SKM-1 (cell line): ENCODE measurements at regions not wholly inside any gene's neighbourhood (a gene's known extent, or its start where the extent isn't known, plus 50 kb on each side); places are given as distances from the start of the nearest gene placed in this dataset.
"Not testable (repeated sequence)": the region's sequence is repeated elsewhere in the genome, so short reads cannot be mapped to it uniquely, and the experiment has no call there.

Experiments
- DNase-seq: peaks from one replicate; lab custom pipeline; 2025; ENCODE audit not compliant: unreplicated experiment; lab: John Stamatoyannopoulos, UW

DNA sequence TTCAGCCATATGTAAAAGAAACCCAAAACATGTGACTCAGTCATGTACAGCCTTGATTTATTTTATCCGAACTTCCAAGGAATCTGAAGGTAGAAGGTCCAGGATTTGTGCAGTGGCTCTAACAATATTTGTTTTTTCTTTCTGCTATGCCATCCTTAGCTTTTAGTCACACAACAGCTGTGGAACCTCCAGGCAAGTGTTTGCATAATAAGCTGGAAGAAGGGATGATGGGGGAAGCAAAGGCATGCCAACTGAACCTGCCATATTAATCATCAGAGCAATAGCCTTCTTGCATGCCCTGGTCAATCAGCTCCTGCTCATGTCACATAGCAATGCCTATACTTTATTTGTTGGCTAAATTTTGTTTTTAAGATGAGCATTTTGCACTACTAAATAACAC is 444.7 kb upstream of the ARPP21 start:
- DNase-seq = no peak

DNA sequence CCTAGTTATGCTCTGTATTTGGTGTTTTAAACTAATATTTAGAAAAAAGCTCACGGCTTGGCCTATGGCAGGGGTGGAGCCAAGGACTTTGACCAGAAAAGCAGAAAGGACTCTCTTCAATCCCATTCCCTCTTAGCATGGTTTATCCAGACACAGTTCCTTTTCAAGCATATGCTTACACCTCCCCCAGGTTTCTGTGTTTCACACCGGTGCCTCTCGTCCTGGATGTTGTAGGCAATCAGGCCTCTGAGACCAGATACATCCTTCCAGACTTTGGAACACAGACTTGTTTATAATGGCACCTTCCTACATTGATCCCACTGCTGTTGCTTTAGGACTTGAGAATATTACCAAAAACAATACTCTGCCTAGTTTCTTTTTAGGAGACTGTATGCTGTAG is 440.5 kb upstream of the ARPP21 start:
- no peak for DNase-seq

DNA sequence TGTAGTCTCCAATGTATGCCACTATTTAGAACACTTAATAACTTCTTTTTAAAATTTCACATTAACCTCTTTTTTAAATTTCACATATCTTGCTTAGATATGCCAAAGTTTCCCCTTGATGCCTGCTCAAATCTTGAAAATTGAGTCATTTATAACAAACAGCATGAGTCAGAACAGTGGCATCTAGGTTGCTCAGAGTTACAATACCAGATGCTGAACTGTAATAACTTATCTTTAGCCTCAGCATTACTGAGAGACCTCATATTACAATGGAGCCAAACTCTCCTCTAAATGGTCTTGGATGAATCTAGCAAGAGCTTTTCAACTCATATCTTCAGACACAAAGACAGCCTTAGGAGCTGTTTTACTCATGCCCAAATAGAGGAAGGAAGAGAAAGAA is 439.3 kb upstream of the ARPP21 start:
- DNase-seq = peak; percentile 26

DNA sequence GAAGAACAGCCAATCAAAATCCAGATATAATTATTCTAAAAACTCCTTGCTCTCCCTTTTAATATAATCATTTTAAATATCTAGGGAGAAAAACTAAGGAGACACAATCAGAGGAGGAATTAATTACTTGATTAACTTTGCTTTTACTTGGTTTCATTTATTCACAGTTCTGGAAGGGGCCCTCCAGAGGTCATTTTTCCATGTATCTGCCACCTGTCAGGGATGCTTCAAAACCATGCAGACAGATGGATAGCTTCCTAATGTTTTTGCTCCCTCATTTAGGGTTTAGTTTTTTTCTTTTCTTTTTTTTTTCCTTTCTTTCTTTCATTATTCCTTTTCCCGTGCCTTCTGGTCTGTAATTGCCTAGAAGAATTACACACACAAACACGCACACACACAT is 438.1 kb upstream of the ARPP21 start:
- DNase-seq = no peak

DNA sequence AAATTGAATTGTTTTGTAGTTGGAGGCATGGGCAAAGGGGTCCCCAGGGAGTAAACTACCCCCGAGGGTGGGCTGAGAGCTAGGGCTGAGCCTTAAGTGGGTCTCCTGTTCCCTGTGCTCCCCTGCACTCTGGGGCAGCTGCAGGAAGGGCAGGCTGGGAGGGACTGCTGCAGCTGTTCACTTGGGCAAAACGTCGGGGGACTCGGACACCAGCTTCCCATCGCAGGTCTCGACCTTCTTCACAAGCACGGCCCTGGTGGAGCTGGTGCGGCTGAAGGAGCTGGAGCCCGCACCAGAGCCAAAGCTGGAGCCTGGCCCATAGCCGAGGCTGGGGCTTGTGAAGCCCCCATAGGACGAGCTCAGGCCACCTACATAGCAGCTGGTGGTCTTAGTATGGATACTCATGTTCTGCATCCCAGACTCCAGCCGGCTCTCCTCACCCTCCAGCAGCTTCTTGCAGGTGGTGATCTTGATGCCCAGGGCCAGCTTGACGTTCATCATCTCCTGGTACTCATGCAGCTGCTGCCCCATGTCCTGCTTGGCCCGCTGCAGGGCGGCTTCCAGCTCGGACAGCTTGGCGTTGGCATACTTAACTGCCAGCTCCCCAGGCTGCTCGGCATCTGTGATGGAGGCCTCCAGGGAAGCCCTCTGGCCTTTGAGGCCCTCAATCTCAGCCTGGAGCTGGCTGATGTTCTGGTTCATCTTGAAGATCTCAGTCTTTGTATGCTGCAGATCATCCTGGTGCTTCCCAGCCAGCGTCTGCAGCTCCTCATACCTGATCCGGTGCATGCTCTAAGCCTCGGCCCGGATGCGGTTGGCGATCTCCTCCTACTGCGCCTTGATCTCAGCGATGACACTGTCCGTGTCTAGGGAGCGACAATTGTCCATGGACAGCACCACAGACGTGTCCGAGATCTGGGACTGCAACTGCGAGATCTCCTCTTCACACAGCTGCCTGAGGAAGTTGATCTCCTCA is 423.5 kb upstream of the ARPP21 start:
- no peak for DNase-seq

DNA sequence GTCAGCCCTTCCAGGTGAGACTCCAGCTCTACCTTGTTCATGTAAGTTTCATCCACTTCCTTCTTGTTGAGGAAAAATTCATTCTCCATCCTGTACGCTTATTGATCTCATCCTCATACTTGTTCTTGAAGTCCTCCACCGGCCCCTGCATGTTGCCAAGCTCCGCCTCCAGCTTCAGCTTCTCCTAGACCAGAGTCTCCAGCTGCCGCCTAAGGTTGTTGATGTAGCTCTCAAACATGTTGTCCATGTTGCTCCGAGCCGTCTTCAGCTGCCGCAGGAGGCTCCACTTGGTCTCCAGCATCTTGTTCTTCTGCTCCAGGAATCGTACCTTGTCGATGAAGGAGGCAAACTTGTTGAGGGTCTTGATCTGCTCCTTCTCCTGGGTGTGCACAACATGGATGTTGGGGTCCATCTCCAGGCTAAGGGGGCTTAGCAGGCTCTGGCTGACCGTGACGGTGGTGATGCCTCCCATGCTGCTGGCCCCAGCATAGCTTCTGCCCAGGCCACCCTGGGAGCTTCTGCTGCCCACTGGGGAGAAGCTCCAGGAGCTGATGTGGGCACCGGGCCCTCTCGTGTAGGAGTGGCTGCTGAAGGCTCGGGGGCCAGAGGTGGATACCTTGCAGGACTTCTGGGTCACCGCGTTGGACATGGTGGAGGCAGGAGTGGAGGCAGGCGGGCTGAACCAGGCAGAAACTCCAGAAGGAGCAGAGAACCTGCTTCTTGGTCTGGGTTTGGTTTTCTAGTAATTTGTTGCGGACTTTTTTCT is 422.6 kb upstream of the ARPP21 start:
- DNase-seq = no peak

DNA sequence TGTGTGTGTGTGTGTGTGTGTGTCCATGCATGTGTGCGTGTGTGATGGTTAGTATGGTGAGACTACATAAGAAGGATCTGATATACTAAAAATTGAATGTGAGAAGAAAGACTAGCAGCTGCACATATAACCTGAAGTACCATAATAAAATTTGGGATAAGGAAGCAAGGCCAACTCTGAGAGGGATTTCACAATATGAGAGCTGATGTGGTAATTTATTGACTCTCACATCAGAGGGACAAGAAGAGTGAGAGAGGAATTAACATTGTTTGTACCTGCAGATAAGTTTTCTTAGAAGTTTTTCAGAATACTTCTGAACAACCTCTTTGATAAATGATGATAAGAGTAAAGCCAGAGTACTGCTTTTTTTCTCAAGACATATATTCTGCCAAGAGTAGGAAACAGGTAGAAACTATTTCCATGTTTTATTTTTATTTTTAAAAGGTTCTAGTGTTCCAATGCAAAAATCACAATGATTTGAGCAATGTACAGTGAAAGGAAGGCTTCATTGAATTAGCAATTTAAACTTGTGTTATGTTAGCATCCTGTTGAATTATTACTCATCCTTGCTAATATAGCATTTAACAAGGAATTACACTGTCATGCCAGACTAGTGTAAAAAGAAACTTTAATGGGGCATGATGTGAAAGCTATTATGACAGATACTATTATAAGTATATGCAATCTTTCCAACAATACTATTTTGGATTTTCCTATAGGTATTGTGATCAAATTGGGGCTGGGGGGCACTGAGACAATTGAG is 415.5 kb upstream of the ARPP21 start:
- no peak for DNase-seq

DNA sequence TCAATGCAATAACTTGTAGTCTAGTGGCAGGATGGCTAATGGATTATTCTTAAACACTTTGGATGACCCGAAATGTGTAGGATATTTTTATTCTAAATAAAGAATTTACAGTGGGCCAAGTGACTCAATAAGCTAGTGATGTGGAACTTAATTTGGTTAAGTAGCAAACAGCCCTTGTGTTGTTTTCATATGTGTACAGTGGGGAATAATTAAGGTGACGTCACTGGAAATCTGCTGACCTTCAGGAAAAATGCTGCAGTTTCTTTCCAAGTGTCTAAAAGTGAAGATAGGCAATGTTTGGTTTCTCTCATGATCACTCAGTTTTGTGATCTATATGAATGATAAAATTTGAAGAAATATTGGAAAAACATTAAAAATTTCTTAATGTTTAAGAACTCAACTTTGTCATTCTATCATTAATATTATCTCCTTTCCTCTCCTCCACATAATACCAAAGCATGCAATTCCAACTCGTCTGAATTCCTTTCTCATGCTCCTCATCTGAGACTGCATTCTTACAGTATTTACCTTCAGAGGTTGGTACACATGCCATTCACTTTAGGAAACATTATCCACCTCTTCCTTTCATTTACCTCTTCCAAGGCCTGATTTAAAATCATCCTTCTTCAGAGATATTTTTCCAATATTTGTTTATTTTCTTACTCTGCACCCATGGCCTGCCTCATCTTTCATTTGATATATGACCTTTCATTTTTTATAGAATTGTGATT is 414.6 kb upstream of the ARPP21 start:
- no peak for DNase-seq

DNA sequence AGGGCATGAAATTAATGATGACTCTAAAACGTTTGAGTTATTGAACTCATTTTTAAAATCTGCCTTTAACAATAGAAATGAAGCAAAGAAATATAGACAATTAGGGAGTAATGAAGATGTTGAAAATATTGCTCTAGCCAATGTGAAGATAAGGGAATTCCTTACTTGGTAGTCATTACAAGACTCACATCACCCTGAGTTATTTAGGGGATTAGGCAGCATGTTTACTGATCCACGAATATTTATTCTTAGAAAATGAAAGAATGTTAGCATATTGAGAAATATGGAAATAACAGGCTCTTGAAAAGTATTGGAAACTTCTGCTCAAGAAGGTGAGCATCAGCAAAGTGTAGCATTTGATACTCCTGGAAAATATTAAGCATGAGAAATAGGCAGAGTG is 398.1 kb upstream of the ARPP21 start:
- DNase-seq = no peak

DNA sequence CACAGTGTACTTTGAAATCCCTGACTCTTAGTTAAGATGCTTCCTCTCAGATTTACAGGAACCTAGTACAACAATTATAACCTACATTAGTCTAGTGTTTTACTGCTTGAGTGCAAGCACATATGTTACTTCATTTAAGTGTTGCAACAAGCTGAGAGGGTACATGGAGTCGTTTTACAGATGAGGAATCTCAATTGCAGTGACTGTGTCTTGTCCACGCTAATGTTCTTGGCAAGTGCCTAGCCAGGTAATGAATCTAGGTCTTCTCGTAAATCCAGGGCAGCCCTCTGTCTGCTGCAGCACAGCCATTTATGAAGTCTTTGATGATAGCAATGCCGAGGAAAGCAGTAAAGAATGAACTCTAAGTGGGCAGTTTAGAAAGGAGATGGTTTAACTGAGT is 384.4 kb upstream of the ARPP21 start:
- DNase-seq = no peak

DNA sequence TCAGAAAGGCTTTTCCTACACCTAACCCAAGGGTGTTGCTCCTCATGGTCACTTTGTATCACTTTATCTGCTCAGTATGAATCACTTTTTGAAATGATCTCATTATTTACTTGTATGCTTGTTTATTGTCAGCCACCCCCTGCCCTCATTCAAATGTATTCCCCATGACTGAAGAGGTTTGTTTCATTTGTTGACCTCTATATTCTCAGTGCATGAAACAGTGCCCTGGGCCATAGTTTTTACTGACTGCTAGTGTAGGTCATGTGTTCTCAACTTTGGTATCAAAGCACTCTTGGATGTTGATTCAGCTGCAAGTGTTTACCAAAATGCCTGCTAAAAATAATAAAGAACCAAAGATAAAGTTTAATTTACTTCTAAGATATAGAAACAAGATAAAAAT is 381.7 kb upstream of the ARPP21 start:
- DNase-seq = no peak

DNA sequence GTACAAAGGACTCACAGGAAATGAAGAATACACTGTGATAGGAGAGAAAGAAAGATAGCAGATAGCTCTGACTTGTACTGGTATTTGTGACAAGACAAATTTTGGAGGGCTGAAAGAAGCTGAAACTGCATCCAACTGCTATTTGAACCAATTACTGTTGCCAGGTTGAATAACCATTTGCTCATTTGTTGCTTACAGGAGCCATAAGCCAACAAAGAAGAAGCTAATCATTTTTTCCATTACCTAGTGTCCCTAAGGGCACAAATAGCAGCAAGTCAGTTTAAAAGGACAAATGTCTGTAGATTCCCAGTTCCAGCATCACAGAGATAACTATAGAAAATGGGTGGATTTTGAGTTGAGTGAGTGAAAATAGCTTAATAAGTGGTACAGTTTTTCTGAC is 376.9 kb upstream of the ARPP21 start:
- no peak for DNase-seq

DNA sequence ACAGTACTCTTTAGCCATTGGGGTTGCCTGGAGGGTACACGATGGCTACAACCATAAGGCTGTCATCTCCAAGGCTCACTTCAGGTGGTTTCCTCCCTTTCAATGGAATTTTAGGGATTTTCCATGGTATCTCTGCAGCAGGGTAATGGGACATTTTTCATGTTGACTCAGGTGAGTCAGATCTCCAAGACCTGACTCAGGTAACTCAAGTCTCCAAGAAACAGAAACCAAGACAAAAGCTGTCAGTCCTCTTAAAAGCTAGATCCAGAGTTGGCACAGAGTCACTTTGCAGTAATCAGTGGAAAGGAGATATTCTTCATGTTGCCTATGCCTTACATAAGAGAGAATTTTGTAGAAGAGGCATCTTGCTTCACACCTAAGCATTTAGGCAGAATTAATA is 375.8 kb upstream of the ARPP21 start:
- no peak for DNase-seq

DNA sequence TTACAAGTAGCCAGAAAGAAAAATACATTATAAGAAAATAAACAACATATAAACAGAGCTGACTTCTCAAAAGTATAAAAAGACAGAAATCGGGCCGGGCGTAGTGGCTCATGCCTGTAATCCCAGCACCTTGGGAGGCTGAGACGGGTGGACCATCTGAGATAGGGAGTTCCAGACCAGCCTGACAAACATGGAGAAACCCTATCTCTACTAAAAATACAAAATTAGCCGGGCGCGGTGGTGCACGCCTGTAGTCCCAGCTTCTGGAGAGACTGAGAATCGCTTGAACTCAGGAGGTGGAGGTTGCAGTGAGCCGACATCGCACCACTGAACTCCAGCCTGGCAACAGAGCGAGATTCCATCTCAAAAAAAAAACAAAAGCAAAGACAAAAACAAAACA is 373.3 kb upstream of the ARPP21 start:
- DNase-seq = not testable (repeated sequence)

DNA sequence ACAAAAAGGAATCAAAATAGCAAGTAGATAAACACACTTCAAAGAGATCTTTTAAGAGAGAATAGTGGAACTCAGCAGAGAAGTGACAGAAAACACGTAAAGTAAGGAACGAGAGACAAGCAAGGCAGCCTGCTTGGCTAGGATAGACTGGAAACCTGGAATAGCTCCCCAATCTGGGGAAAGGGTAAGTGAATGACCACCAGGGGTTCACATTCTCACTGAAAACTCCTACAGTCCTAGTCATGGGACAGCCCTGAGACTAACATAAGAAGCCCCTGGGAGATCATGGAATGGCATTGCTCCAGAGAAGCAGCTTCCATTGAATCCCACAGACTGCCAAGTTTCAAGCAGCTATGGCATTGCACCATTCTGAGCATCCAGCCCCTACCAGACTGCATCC is 363.6 kb upstream of the ARPP21 start:
- DNase-seq = no peak

DNA sequence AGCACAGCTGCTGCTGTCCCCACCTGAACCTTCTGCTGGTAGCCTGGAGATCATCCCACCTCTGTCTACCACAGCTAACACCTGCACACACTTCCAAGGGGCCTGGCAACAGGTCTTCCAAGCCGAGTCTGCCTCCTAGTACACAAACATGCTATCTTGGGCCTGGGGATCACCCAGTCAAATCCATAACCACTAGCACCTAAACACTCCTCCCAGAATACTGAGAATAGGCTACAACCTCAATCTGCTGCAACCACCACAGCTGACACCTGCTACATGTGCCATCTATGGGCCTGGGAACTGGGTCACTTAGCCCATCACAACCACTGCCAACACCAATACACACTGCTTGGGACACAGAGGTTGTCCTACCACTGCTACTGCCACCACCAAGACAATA is 362.8 kb upstream of the ARPP21 start:
- DNase-seq = no peak

DNA sequence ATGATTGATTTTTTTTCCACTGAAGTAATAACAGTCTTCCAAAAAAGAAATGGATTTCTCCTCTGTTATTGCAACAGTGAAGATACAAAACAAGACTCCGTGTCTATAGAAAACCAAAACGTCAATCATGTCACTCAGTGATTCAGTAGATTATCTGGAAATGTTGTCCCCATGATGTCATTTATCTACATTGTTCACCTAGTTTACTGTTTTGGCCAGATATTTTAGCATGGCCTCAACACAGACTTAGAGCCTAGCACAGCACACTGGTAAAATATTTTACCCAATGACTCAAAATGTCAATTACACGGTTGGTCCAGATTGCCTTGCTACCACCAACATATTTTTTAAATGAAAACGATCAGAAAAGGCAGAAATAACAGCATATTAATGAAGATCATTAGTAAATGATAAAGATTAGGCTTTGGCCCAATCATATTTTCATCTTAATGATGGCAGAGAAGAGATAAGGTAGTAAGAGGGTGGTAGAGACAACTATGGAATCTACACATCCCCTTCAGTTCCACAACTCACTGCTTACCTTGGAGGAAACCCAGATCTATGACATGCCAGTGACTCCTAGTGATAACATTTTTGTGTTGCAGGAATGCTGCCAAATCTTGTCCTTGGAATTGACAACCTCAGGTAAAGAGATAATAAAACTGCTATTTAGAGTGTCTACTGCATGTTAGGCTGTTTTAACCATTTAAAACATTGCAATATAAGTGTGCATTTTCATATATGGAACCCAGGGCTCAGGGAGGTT is 347.7 kb upstream of the ARPP21 start:
- no peak for DNase-seq

DNA sequence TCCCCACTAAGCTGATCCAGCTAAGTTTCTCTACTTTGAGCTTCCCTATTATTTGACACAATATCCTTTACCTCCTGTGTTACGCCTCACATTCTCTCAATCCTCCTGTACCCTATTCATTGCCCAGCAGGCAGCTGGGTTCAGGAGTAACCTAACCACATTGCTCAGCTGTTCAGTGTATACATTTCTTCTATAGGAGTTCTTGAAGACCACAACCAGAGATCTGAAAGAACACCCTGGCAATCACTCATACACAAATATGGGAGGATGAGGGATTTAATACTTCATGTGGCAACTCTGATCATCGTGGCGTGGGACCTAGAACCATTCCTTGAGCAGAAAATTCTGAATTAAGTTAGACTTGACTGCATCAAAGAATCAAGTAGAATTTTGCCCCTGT is 346.8 kb upstream of the ARPP21 start:
- no peak for DNase-seq

DNA sequence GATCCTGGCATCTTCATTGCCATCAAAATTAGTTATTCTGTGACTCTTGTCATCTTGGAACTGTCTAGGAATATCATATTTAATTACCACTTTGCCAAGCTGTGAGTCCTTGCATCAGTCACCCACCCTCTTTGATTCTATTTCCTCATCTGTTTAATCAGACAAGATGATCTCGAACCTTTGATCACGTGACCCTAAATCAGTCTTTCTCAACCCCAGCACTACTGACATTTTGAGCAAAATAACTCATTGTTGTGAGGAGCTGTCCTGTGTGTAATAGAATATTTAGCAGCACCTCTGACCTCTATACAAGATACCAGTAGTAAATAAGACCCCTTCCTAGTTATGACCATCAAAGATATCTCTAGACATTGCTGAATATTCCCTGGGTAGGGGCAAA is 343.4 kb upstream of the ARPP21 start:
- no peak for DNase-seq

DNA sequence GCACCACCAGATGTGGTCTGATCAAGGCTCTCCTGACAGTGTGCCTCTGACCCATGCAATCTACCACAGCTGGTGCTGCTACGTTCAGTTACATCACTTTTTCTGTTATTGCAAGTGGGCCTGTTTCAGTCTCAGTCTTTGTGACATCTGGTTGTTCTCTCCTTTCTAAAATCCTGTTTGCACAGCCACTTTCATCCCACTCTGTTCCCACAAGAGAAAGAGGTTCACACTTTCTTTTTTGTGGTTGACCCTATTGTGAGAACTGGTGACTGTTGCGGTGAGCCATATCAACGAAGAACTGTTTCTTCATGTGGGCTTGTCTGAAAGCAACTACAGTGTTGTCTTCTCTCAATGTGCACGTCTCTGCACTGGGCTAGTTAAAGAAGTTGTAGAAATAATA is 342.8 kb upstream of the ARPP21 start:
- DNase-seq = peak; percentile 55
